ENCODE measurements at regions not wholly inside any gene's neighbourhood (a gene's known extent, or its start where the extent isn't known, plus 50 kb on each side); places are given as distances from the start of the nearest gene placed in this dataset.

DNA sequence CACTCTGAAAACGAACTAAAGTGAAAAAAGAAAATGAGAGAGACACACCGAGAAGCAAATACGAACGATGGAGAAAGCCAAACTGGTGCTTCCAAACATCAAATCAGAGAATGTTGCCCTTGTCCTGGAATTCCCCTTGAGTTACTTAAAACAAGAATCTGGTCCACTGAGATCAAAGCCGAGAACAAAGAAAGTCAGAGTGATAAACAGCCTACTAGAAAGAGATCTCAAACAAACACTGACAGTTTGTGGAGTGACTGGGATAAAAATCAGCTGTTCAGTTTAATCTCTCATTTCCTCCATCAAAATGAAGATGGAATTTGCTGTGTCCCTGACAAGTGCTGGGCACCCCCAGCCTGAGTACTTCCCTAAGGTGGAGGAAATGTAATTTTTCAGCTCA is 582.6 kb downstream of the NR2F1-AS1 start:
- no peak for TF ChIP-seq SPI1 (IDR thresholded peaks at IDR 0.05; ENCODE audit: borderline replicate concordance, low read depth)
- TF ChIP-seq, protein P1, sequence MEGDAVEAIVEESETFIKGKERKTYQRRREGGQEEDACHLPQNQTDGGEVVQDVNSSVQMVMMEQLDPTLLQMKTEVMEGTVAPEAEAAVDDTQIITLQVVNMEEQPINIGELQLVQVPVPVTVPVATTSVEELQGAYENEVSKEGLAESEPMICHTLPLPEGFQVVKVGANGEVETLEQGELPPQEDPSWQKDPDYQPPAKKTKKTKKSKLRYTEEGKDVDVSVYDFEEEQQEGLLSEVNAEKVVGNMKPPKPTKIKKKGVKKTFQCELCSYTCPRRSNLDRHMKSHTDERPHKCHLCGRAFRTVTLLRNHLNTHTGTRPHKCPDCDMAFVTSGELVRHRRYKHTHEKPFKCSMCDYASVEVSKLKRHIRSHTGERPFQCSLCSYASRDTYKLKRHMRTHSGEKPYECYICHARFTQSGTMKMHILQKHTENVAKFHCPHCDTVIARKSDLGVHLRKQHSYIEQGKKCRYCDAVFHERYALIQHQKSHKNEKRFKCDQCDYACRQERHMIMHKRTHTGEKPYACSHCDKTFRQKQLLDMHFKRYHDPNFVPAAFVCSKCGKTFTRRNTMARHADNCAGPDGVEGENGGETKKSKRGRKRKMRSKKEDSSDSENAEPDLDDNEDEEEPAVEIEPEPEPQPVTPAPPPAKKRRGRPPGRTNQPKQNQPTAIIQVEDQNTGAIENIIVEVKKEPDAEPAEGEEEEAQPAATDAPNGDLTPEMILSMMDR (IDR thresholded peaks at IDR 0.05; ENCODE audit: insufficient read depth, low read length), result no peak
- TF ChIP-seq POLR2AphosphoS5 (IDR thresholded peaks at IDR 0.05; ENCODE audit: low read depth), result no peak
- TF ChIP-seq, protein P2, sequence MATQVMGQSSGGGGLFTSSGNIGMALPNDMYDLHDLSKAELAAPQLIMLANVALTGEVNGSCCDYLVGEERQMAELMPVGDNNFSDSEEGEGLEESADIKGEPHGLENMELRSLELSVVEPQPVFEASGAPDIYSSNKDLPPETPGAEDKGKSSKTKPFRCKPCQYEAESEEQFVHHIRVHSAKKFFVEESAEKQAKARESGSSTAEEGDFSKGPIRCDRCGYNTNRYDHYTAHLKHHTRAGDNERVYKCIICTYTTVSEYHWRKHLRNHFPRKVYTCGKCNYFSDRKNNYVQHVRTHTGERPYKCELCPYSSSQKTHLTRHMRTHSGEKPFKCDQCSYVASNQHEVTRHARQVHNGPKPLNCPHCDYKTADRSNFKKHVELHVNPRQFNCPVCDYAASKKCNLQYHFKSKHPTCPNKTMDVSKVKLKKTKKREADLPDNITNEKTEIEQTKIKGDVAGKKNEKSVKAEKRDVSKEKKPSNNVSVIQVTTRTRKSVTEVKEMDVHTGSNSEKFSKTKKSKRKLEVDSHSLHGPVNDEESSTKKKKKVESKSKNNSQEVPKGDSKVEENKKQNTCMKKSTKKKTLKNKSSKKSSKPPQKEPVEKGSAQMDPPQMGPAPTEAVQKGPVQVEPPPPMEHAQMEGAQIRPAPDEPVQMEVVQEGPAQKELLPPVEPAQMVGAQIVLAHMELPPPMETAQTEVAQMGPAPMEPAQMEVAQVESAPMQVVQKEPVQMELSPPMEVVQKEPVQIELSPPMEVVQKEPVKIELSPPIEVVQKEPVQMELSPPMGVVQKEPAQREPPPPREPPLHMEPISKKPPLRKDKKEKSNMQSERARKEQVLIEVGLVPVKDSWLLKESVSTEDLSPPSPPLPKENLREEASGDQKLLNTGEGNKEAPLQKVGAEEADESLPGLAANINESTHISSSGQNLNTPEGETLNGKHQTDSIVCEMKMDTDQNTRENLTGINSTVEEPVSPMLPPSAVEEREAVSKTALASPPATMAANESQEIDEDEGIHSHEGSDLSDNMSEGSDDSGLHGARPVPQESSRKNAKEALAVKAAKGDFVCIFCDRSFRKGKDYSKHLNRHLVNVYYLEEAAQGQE (IDR thresholded peaks at IDR 0.05; ENCODE audit: insufficient replicate concordance, low read depth), result no peak
- no peak for TF ChIP-seq GABPA (IDR thresholded peaks at IDR 0.05; ENCODE audit: low read depth)
- Histone ChIP-seq H3K4me3 (replicated peaks; ENCODE audit: insufficient read depth, low read length) (no peak overlapping the region), H3K27ac (replicated peaks) (no peak overlapping the region), H3K27me3 (ENCODE audit: insufficient read depth, poor library complexity, severe bottlenecking) (no peaks in the 10 kb centered on the region)
- no peak for DNase-seq (ENCODE audit: low read depth in 1 of 2, low spot score in 1 of 2)

DNA sequence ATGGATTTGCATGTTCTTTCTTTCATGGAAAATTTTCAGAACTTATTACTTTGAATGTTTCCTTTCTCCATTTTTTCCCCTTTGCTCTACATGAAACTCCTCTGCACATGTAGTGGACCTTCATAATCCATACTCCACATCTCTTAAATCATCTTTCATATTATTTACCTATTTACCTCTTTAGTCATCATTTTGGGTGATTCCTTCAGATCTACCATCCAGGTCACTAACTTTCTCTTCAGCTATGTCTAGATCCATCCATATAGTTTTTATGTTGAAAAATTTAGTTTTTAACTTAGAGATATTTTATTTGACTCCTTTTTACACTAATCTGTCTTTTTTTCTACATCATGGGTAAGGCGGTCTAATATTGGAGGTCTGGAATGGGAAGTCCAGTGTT is 586.6 kb downstream of the NR2F1-AS1 start:
- H3K27me3 ChIP-seq (ENCODE audit: insufficient read depth, poor library complexity, severe bottlenecking), result no peaks in the 10 kb centered on the region
- no peak for DNase-seq (ENCODE audit: low read depth in 1 of 2, low spot score in 1 of 2)
- H3K27ac ChIP-seq (replicated peaks), result no peak overlapping the region
- H3K4me3 ChIP-seq (replicated peaks; ENCODE audit: insufficient read depth, low read length), result no peak overlapping the region
- TF ChIP-seq GABPA (IDR thresholded peaks at IDR 0.05; ENCODE audit: low read depth) (no peak), POLR2AphosphoS5 (IDR thresholded peaks at IDR 0.05; ENCODE audit: low read depth) (no peak), SPI1 (IDR thresholded peaks at IDR 0.05; ENCODE audit: borderline replicate concordance, low read depth) (no peak)
- TF ChIP-seq, protein P2 (IDR thresholded peaks at IDR 0.05; ENCODE audit: insufficient replicate concordance, low read depth), result no peak
- TF ChIP-seq, protein P1 (IDR thresholded peaks at IDR 0.05; ENCODE audit: insufficient read depth, low read length), result no peak

DNA sequence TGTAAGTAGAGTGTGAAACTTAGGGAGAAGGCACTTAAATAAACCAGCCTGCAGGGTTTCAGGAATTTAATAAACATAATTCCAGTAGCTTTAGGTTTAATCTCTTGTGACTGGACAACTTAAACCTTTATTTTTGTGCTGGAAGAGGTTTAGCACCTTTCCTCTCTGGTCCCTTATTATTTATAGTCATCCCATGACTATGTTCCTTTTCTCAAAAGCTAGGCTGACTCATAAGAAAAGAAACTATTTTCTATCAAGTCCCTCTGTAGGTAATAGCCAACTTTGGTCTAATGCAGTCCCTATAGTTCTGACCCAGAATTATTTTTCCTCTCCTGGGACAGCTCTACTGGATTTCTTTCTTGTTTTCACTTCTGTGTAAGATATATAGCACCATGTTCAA is 588.9 kb downstream of the NR2F1-AS1 start:
- TF ChIP-seq POLR2AphosphoS5 (IDR thresholded peaks at IDR 0.05; ENCODE audit: low read depth) (no peak), SPI1 (IDR thresholded peaks at IDR 0.05; ENCODE audit: borderline replicate concordance, low read depth) (no peak), GABPA (IDR thresholded peaks at IDR 0.05; ENCODE audit: low read depth) (no peak)
- TF ChIP-seq, protein P1 (IDR thresholded peaks at IDR 0.05; ENCODE audit: insufficient read depth, low read length), result no peak
- TF ChIP-seq, protein P2 (IDR thresholded peaks at IDR 0.05; ENCODE audit: insufficient replicate concordance, low read depth), result no peak
- Histone ChIP-seq H3K27me3 (ENCODE audit: insufficient read depth, poor library complexity, severe bottlenecking) (no peaks in the 10 kb centered on the region), H3K27ac (replicated peaks) (no peak overlapping the region), H3K4me3 (replicated peaks; ENCODE audit: insufficient read depth, low read length) (no peak overlapping the region)
- no peak for DNase-seq (ENCODE audit: low read depth in 1 of 2, low spot score in 1 of 2)

Data from HL-60 (cell line).